ENCODE measurements at regions not wholly inside any gene's neighbourhood (a gene's known extent, or its start where the extent isn't known, plus 50 kb on each side); places are given as distances from the start of the nearest gene placed in this dataset.

DNA sequence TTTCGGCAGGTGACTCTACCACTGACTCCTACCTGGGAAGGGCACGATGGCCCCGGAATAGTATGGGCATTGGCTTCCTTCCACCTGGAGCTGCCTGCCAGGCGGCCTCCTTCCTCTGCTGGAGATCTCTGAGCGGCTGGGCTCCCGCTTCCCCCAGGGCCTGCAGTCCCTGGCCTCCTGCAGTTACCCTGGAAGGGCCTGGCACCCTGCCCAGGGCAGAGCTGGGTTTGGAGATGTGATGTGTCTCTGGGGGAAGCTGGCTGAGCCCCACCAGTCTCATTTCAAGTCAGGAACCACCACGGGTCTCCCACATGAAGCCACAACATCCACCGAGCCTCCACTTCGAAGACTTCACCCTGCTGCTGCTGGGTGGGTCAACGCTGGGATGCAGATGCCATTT, 97.9 kb downstream of the IRF8 start:
- TF ChIP-seq, protein P1, sequence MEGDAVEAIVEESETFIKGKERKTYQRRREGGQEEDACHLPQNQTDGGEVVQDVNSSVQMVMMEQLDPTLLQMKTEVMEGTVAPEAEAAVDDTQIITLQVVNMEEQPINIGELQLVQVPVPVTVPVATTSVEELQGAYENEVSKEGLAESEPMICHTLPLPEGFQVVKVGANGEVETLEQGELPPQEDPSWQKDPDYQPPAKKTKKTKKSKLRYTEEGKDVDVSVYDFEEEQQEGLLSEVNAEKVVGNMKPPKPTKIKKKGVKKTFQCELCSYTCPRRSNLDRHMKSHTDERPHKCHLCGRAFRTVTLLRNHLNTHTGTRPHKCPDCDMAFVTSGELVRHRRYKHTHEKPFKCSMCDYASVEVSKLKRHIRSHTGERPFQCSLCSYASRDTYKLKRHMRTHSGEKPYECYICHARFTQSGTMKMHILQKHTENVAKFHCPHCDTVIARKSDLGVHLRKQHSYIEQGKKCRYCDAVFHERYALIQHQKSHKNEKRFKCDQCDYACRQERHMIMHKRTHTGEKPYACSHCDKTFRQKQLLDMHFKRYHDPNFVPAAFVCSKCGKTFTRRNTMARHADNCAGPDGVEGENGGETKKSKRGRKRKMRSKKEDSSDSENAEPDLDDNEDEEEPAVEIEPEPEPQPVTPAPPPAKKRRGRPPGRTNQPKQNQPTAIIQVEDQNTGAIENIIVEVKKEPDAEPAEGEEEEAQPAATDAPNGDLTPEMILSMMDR (IDR thresholded peaks at IDR 0.05) = no peak
- no peak for TF ChIP-seq POLR2A (IDR thresholded peaks at IDR 0.05)

All from testis (tissue), 2 donors.